Adrenal gland (tissue), 9 donors: ENCODE measurements at regions not wholly inside any gene's neighbourhood (a gene's known extent, or its start where the extent isn't known, plus 50 kb on each side); places are given as distances from the start of the nearest gene placed in this dataset.

Experiments used
- DNase-seq, 7 donors: peaks; one replicate each; pipeline ENCODE4 v3.0.0-alpha.2; 2019 to 2020
- H3K27ac ChIP-seq, 5 donors: fragments of 200-600 bp; sonication (generic) in 4 of 5; 1 replicate in 3 of 5; 2 replicates in 2 of 5; pipeline versions ENCODE4 v1.5.1 to v1.8.0; 2016 to 2020; ENCODE audit warnings: mild to moderate bottlenecking in 1 of 5
- H3K27me3 ChIP-seq: fragments of 200-600 bp; 2 replicates; pipeline ENCODE4 v1.8.0; 2021
- H3K36me3 ChIP-seq, 2 donors: fragments of 200-600 bp; replicated peaks in 1 of 2; 1 replicate in 1 of 2; 2 replicates in 1 of 2; pipeline versions ENCODE4 v1.5.1 to v1.8.0; 2018 to 2022
- H3K4me1 ChIP-seq, 2 donors: fragments of 200-600 bp; replicated peaks in 1 of 2; 1 replicate in 1 of 2; 2 replicates in 1 of 2; pipeline versions ENCODE4 v1.5.1 to v1.8.0; 2018 to 2021
- H3K4me3 ChIP-seq, 4 donors: fragments of 200-600 bp; sonication (generic) in 3 of 4; one replicate each; pipeline ENCODE4 v1.5.1; 2016 to 2018
- H3K9me3 ChIP-seq, 3 donors: fragments of 200-600 bp; sonication (generic) in 1 of 3; replicated peaks in 1 of 3; 1 replicate in 2 of 3; 2 replicates in 1 of 3; pipeline versions ENCODE4 v1.5.1 to v1.8.0; 2016 to 2021
- POLR2A ChIP-seq, 2 donors: fragments of 450-650 bp; IDR thresholded peaks; one replicate each; pipeline ENCODE4 v1.6.1; 2017; ENCODE audit warnings: antibody characterized with exemption in 2 of 2, mild to moderate bottlenecking in 2 of 2, moderate library complexity in 1 of 2
- WGBS, 4 donors: extraction: QIAGEN DNeasy Blood & Tissue Kit in 2 of 4; methylation state at CpG; one replicate each; pipeline versions ENCODE4 v1.1.5 to v1.1.7; 2013 to 2017; 5-methylcytosine and 5-hydroxymethylcytosine counted together
- intact Hi-C, 2 donors: fragments of 100-400 bp; cut with DNase I; formaldehyde crosslinking; loops; one replicate each; pipeline versions ENCODE4 v1.14.1 to v1.15.0; 2022 to 2023
- TF ChIP-seq, protein P1 (sequence below), 6 experiments: fragments of 450-650 bp in 4 of 6; fragments of 200-600 bp in 2 of 6; sonication (generic) in 1 of 6; IDR thresholded peaks; 1 replicate in 5 of 6; 2 replicates in 1 of 6; pipeline versions ENCODE4 v1.5.1 to v1.8.0; 2016 to 2021; ENCODE audit warnings: antibody characterized with exemption in 6 of 6, mild to moderate bottlenecking in 2 of 6, moderate library complexity in 1 of 6
- donor health status: healthy with polysubstance abuse.
- donor health status: Bipolar disorder and iron deficiency.
- donor health status: DM: yes; HTN: yes; CAD: no.
- donor health status: DM: no; HTN: no; CAD: no.
- donor health status: DM: no; HTN: no; CAD: no.

DNA sequence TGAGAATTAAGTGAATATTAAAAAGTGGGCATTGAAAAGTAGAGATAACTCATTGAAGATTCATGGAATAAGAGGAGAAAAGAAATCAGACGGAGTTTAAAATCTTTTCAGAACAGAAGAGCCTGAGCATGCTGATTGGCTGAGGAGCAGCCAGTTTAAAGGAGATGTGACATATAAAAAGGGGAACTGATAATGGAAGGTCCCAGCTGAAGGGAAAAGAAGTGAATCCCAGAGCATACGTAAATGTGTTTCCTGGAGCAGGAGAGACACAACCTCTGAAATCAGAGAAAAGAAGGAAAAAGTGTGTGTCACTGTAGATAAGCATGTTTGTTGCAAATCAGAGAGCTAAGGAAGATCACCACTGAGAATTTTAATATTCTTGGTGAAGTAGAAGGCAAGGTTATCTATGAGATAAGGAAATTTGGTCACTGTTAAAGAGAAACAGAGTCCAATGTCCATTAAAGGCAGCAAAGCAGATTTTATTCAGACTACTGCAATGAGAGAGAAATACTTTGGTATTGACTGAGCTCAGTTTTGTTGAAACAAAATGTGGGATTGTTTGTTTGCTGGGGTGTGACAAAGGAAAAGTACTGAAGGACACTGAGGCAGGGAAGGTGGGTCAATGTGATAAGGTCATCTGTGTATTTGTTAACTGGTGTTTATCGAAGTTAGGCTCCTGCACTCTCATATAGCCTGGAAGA lies 84.6 kb upstream of the WDR72 start:
- Histone ChIP-seq H3K27ac (no peak overlapping the region), H3K4me3 (no peak overlapping the region), H3K4me1 (no peaks in the 10 kb centered on the region), H3K27me3 (no peaks in the 10 kb centered on the region), H3K36me3 (no peaks in the 10 kb centered on the region), H3K9me3 (no peaks in the 10 kb centered on the region)
- whole genome bisulfite sequencing, 4 donors = 54 to 65% (median 59%) methylated on average over 3 of the region's 3 CpGs
- no peak for TF ChIP-seq POLR2A (IDR thresholded peaks at IDR 0.05)
- TF ChIP-seq, protein P1, sequence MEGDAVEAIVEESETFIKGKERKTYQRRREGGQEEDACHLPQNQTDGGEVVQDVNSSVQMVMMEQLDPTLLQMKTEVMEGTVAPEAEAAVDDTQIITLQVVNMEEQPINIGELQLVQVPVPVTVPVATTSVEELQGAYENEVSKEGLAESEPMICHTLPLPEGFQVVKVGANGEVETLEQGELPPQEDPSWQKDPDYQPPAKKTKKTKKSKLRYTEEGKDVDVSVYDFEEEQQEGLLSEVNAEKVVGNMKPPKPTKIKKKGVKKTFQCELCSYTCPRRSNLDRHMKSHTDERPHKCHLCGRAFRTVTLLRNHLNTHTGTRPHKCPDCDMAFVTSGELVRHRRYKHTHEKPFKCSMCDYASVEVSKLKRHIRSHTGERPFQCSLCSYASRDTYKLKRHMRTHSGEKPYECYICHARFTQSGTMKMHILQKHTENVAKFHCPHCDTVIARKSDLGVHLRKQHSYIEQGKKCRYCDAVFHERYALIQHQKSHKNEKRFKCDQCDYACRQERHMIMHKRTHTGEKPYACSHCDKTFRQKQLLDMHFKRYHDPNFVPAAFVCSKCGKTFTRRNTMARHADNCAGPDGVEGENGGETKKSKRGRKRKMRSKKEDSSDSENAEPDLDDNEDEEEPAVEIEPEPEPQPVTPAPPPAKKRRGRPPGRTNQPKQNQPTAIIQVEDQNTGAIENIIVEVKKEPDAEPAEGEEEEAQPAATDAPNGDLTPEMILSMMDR (IDR thresholded peaks at IDR 0.05) = no peak
- no peak for DNase-seq
- intact Hi-C loops = no loop called here

DNA sequence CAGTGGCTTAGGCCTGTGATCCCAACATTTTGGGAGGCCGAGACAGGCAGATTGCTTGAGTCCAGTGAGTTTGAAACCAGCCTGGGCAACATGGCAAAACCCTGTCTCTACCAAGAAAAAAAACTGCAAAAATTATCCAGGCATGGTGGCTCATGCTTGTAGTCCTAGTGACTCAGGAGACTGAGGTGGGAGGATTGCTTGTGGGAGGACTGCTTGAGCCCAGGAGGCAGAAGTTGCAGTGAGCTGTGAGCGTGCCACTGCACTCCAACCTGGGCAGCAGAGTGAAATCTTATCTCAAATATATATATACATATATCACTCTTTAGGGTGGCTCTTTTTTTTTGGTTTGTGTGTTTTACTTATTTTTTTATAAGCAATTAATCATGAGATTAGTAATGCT lies 83.7 kb upstream of the WDR72 start:
- 83 to 86% (median 84%) methylated on average over 2 of the region's 2 CpGs for WGBS, 4 donors
- intact Hi-C loops = no loop called here
- Histone ChIP-seq H3K27me3 (no peaks in the 10 kb centered on the region), H3K36me3 (no peaks in the 10 kb centered on the region), H3K4me1 (no peaks in the 10 kb centered on the region), H3K27ac (no peak overlapping the region), H3K9me3 (no peaks in the 10 kb centered on the region), H3K4me3 (no peak overlapping the region)
- DNase-seq = no peak
- TF ChIP-seq, protein P1 (IDR thresholded peaks at IDR 0.05) = no peak
- no peak for TF ChIP-seq POLR2A (IDR thresholded peaks at IDR 0.05)

DNA sequence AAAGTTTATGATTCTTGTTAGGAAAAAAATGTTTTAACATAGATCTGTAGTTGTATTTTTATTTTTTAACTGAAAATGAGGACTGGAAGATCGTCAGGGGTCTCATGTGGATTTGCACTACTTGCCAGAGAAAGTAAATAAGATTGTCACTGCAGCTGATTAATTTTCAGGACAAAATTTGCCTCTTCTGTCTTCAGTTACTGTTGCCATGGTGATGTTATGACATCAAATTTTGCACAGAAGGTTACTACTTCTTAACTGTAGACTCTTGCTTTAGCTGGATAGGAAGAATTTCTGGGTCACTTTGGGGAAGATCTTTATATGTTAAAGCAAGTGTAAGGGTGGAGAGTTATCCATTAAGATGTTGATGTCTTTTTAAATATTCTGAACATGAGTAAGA lies 82.2 kb upstream of the WDR72 start:
- H3K9me3 ChIP-seq = no peaks in the 10 kb centered on the region
- no peaks in the 10 kb centered on the region for H3K4me1 ChIP-seq
- intact Hi-C loops = no loop called here
- H3K36me3 ChIP-seq = no peaks in the 10 kb centered on the region
- DNase-seq = no peak
- H3K4me3 ChIP-seq = no peak overlapping the region
- no peaks in the 10 kb centered on the region for H3K27me3 ChIP-seq
- TF ChIP-seq POLR2A (IDR thresholded peaks at IDR 0.05) = no peak
- TF ChIP-seq, protein P1 (IDR thresholded peaks at IDR 0.05) = no peak
- no peak overlapping the region for H3K27ac ChIP-seq
- 0 to 17% (median 0%) methylated on average over 1 of the region's 1 CpG for WGBS, 4 donors

DNA sequence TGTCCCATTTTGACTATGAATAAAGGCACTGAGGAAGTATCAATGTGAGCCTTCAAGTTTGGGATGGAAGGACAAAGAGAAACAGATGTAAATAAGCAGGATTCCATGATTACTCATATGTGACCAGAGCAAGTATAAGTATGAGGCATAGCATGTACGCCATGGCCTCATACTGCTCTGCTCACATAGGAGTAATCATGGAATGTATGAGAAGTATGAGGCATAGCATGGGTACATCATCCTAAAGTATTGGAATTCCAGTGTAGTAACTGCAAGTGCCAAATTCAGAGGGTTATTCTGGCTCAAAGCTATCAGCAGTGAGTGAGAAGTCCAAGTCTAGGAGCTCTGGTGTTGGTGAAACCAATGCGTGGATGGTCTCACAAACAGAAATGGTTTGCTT lies 81.2 kb upstream of the WDR72 start:
- 70 to 90% (median 83%) methylated on average over 2 of the region's 2 CpGs for WGBS, 4 donors
- Histone ChIP-seq H3K27me3 (no peaks in the 10 kb centered on the region), H3K9me3 (no peaks in the 10 kb centered on the region), H3K4me1 (no peaks in the 10 kb centered on the region), H3K4me3 (no peak overlapping the region), H3K36me3 (no peaks in the 10 kb centered on the region), H3K27ac (no peak overlapping the region)
- intact Hi-C loops = no loop called here
- no peak for TF ChIP-seq POLR2A (IDR thresholded peaks at IDR 0.05)
- TF ChIP-seq, protein P1 (IDR thresholded peaks at IDR 0.05) = no peak
- DNase-seq = no peak
